SJCRH30 (cell line): ENCODE measurements at regions not wholly inside any gene's neighbourhood (a gene's known extent, or its start where the extent isn't known, plus 50 kb on each side); places are given as distances from the start of the nearest gene placed in this dataset.
A peak's percentile ranks its signal among the peaks of the same experiment; 100 is the strongest.

Experiments used
- DNase-seq, 2 experiments: peaks; one replicate each; pipeline ENCODE4 v3.0.0-alpha.2; 2015 to 2020
- H3K27ac ChIP-seq: fragments of 250-450 bp; sonication (Bioruptor Pico); 2 replicates; pipeline ENCODE4 v1.5.1; 2020; ENCODE audit warnings: mild to moderate bottlenecking, moderate library complexity
- H3K27me3 ChIP-seq: fragments of 250-450 bp; sonication (Bioruptor Pico); 2 replicates; pipeline ENCODE4 v1.5.1; 2020; ENCODE audit warnings: mild to moderate bottlenecking, moderate library complexity
- H3K36me3 ChIP-seq: fragments of 250-450 bp; sonication (Bioruptor Pico); 2 replicates; pipeline ENCODE4 v1.5.1; 2020; ENCODE audit warnings: mild to moderate bottlenecking, moderate library complexity
- H3K4me1 ChIP-seq: fragments of 250-450 bp; sonication (Bioruptor Pico); 2 replicates; pipeline ENCODE4 v1.5.1; 2020; ENCODE audit warnings: mild to moderate bottlenecking, moderate library complexity
- H3K4me3 ChIP-seq: fragments of 250-450 bp; sonication (Bioruptor Pico); 2 replicates; pipeline ENCODE4 v1.5.1; 2020; ENCODE audit warnings: mild to moderate bottlenecking, moderate library complexity
- H3K9me3 ChIP-seq: fragments of 250-450 bp; sonication (Bioruptor Pico); replicated peaks from 2 replicates; pipeline ENCODE4 v1.5.1; 2020; ENCODE audit warnings: mild to moderate bottlenecking, moderate library complexity

DNA sequence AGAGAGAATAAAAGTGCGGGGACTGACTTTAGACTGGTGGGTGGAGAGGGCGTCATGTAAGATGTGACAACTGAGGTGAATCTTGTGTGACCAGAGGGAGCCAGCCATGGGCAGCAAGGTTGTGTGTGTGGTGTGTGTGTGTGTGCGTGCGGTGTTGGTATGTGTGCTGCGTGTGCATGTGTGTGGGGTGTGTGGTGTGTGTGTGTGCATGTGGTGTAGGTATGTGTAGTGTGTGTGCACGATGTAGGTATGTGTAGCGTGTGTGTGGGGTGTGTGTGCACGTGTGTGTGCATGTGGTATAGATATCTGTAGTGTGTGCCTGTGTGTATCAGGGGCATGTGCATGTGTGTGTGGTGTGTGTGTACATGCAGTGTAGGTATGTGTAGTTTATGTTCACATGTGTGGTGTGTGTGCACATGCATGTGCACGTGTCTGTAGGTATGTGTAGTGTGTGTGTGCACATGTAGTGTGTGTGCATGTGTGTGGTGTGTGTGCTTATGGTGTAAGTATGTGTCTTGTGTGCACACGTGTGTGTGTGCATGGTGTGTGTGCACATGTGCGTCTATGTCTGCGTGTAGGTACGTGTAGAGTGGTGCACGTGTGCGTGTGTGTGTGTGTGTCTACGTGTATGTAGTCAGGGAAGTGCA lies 312.3 kb upstream of the MKI67 start:
- Histone ChIP-seq H3K36me3 (no peaks in the 10 kb centered on the region), H3K9me3 (no peaks in the 10 kb centered on the region), H3K4me1 (no peaks in the 10 kb centered on the region), H3K27me3 (no peaks in the 10 kb centered on the region), H3K4me3 (no peak overlapping the region), H3K27ac (no peak overlapping the region)
- DNase-seq = no peak

- Histone ChIP-seq H3K9me3 (no peaks in the 10 kb centered on the region), H3K27ac (no peak overlapping the region), H3K4me1 (no peaks in the 10 kb centered on the region), H3K27me3 (no peaks in the 10 kb centered on the region), H3K4me3 (no peak overlapping the region), H3K36me3 (no peaks in the 10 kb centered on the region)
- no peak for DNase-seq
These were observed 314.4 kb upstream of the MKI67 start for GRCh38 chr10:128440513-128441160.

- H3K36me3 ChIP-seq = no peaks in the 10 kb centered on the region
- no peak for DNase-seq
- no peaks in the 10 kb centered on the region for H3K27me3 ChIP-seq
- no peaks in the 10 kb centered on the region for H3K9me3 ChIP-seq
- H3K27ac ChIP-seq = no peak overlapping the region
- no peaks in the 10 kb centered on the region for H3K4me1 ChIP-seq
- no peak overlapping the region for H3K4me3 ChIP-seq
These were observed 317.8 kb upstream of the MKI67 start for GRCh38 chr10:128443925-128444518.

DNA sequence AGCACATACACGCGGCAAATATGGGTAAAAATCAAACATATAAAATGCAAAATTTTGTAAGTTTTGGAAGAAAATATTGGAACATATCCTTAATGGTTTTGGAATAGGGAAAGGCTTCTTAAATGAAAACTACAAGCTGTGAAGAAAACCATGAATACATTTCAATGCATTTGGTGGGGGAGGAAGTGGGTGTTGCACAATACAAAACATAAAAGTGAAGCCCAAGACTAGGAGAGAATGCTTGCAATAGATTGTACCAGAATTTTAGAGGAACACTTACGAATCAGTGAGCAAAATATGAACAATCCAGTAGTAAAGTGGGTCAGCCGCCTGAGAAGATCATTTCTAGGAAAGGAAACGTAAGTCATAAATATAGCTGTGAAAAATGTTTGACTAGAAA lies 322.6 kb upstream of the MKI67 start:
- no peak for DNase-seq
- Histone ChIP-seq H3K4me1 (no peaks in the 10 kb centered on the region), H3K9me3 (no peaks in the 10 kb centered on the region), H3K4me3 (no peak overlapping the region), H3K36me3 (no peaks in the 10 kb centered on the region), H3K27me3 (no peaks in the 10 kb centered on the region), H3K27ac (no peak overlapping the region)

GRCh38 chr10:128451879-128452278 lies 325.7 kb upstream of the MKI67 start:
- no peak overlapping the region for H3K27ac ChIP-seq
- H3K36me3 ChIP-seq = no peaks in the 10 kb centered on the region
- no peaks in the 10 kb centered on the region for H3K27me3 ChIP-seq
- H3K4me1 ChIP-seq = no peaks in the 10 kb centered on the region
- no peaks in the 10 kb centered on the region for H3K9me3 ChIP-seq
- no peak overlapping the region for H3K4me3 ChIP-seq
- no peak for DNase-seq

DNA sequence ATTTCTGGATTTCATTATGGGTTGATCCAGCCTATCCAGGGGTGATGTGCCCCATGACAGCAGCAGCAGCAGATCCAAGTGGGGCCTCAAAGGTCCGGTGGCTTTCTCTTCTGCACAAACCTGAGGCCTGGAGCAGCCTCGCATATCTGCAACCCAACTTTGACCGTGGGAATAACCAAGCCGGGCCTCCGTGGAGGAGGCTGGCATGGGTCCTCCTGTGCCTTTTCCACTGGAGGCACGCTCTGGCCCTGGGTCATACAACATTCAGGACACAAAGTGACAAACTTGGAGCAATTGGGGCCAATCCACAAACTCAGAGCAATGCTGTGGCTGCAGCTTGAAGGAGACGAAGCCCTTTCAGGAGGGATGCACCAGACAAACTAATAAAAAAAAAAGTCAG lies 330.0 kb upstream of the MKI67 start:
- no peaks in the 10 kb centered on the region for H3K27me3 ChIP-seq
- H3K9me3 ChIP-seq = no peaks in the 10 kb centered on the region
- no peak overlapping the region for H3K4me3 ChIP-seq
- no peaks in the 10 kb centered on the region for H3K36me3 ChIP-seq
- no peaks in the 10 kb centered on the region for H3K4me1 ChIP-seq
- no peak for DNase-seq
- no peak overlapping the region for H3K27ac ChIP-seq

DNA sequence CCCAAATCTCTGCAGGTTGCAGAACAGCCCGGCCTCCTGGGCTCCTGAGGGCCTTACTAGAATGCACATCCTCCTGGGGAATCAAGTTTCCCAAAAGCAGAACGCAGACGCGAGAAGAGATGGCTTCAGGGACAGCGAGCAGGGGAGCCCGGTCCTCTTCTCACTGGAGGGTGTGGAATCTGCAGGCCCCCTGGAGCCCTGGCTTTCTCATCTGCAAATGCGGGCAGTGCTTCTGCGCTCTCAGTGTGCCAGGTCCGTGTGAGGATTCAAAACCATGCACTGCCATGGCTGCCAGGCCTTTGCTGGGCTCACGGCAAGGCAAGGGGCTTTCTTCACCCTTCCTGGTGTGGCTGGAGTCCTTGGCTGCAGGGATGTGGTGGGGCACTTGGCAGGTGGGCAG lies 330.9 kb upstream of the MKI67 start:
- Histone ChIP-seq H3K27ac (no peak overlapping the region), H3K36me3 (no peaks in the 10 kb centered on the region), H3K9me3 (no peaks in the 10 kb centered on the region), H3K4me1 (no peaks in the 10 kb centered on the region), H3K4me3 (no peak overlapping the region), H3K27me3 (no peaks in the 10 kb centered on the region)
- DNase-seq = no peak

DNA sequence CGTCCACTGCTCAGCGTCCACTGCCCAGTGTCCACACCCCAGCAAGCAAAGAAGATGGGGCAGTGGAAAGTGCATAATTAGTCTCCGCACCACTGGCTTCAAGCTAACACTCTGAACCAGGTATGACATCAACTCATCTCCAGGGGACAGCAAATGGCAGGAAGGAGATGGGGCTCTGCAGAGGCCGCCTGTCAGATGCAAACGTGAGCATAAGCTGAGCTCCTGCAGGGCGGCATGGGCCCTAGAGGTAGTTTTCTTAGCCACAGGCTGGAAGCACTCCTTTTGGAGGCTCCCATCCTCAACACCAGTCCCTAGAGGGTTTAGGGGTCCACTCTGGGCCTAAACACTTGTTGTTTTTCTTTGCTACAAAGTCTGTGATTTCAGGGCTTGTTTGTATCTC lies 335.8 kb upstream of the MKI67 start:
- no peaks in the 10 kb centered on the region for H3K4me1 ChIP-seq
- DNase-seq = no peak
- H3K27me3 ChIP-seq = no peaks in the 10 kb centered on the region
- no peak overlapping the region for H3K4me3 ChIP-seq
- no peak overlapping the region for H3K27ac ChIP-seq
- H3K36me3 ChIP-seq = no peaks in the 10 kb centered on the region
- no peaks in the 10 kb centered on the region for H3K9me3 ChIP-seq

- Histone ChIP-seq H3K4me3 (no peak overlapping the region), H3K27me3 (no peaks in the 10 kb centered on the region), H3K9me3 (no peaks in the 10 kb centered on the region), H3K36me3 (no peaks in the 10 kb centered on the region), H3K27ac (no peak overlapping the region), H3K4me1 (no peaks in the 10 kb centered on the region)
- no peak for DNase-seq
These were observed 336.6 kb upstream of the MKI67 start for GRCh38 chr10:128462844-128463243.

DNA sequence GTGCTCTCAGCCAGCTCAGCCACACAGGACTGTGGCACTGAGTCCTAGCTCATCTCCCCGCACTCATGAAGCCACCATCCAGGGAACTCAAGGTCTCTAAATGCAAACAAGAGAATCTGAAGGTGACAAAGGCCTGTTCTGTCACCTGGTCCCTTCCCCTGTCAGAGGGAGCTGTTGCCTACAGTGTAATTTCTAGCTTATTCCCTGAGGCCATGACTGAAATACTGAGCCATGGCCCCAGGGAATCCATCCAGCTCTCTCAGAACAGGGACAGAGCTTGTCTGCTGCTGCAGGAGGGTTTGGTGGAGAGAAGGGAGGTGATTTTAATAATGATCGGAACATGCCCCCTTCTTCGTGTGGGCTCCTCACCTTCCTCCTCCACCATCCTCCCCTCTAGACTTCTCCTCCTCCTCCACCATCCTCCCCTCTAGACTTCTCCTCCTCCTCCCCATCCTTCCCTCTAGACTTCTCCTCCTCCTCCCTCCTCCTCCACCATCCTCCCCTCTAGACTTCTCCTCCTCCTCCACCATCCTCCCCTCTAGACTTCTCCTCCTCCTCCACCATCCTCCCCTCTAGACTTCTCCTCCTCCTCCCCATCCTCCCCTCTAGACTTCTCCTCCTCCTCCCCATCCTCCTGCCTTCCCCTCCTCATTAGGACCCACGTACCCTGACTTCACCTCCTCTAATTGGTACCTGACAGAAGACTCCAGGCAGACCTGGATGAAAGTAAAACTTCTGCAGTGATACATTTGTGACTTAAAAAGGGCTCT lies 338.0 kb upstream of the MKI67 start:
- no peaks in the 10 kb centered on the region for H3K9me3 ChIP-seq
- H3K27me3 ChIP-seq = no peaks in the 10 kb centered on the region
- no peaks in the 10 kb centered on the region for H3K36me3 ChIP-seq
- H3K4me1 ChIP-seq = no peaks in the 10 kb centered on the region
- peak; percentile 44 to 49 for DNase-seq
- no peak overlapping the region for H3K27ac ChIP-seq
- no peak overlapping the region for H3K4me3 ChIP-seq

GRCh38 chr10:128465697-128466096 lies 339.5 kb upstream of the MKI67 start:
- DNase-seq = no peak
- H3K27ac ChIP-seq = no peak overlapping the region
- H3K4me3 ChIP-seq = no peak overlapping the region
- no peaks in the 10 kb centered on the region for H3K4me1 ChIP-seq
- H3K27me3 ChIP-seq = no peaks in the 10 kb centered on the region
- H3K36me3 ChIP-seq = no peaks in the 10 kb centered on the region
- no peaks in the 10 kb centered on the region for H3K9me3 ChIP-seq

DNA sequence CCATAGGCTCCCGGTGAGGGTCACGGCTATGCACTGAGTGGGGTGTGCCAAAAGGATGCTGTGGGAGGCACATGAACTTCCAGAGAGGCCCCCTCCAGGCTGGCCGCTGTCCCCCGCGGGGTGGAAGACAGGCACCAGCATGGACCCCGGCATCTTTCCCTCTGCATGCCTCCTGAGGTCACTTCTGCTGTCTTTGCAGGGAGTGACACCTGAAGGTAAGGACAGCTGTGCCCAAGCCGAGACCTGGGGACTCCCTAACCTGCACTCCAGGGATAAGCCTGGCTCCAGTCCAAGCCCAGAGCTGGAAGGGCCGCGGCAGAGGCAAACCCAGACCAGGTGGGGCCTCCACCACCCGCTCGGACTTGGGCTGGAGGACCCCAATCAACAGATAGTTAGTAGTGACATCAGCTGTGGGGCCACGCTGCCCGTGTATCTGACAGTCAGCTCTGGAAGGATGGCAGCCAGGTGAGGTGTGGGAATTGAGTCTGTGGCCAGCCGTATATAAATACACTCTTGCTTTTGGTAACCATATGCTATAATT lies 340.7 kb upstream of the MKI67 start:
- Histone ChIP-seq H3K4me1 (no peaks in the 10 kb centered on the region), H3K9me3 (no peaks in the 10 kb centered on the region), H3K36me3 (no peaks in the 10 kb centered on the region), H3K4me3 (no peak overlapping the region), H3K27me3 (no peaks in the 10 kb centered on the region), H3K27ac (no peak overlapping the region)
- no peak for DNase-seq

- H3K9me3 ChIP-seq = no peaks in the 10 kb centered on the region
- no peak overlapping the region for H3K27ac ChIP-seq
- H3K36me3 ChIP-seq = no peaks in the 10 kb centered on the region
- no peak overlapping the region for H3K4me3 ChIP-seq
- no peak for DNase-seq
- no peaks in the 10 kb centered on the region for H3K27me3 ChIP-seq
- no peaks in the 10 kb centered on the region for H3K4me1 ChIP-seq
These were observed 342.2 kb upstream of the MKI67 start for GRCh38 chr10:128468462-128468861.

DNA sequence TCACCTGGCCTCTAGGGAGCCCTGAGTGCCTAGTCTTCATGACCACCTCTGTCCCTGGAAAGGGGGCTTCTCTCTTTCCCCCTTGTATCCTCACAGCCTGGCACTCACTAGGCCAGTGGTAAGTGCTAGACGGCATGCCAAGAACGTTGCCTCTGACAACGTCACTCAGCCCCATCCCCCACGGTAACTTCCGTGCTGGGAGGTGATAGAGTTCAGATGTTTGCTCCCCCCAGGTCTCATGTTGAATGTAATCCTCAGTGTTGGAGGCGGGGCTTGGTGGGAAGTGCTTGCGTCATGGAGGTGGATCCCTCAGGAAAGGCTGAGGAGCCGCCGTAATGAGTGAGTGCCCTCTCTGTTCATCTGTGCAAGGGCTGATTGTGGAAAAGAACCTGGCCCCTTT lies 343.3 kb upstream of the MKI67 start:
- H3K4me1 ChIP-seq = no peaks in the 10 kb centered on the region
- no peak overlapping the region for H3K4me3 ChIP-seq
- H3K36me3 ChIP-seq = no peaks in the 10 kb centered on the region
- DNase-seq = no peak
- H3K27me3 ChIP-seq = no peaks in the 10 kb centered on the region
- H3K9me3 ChIP-seq = no peaks in the 10 kb centered on the region
- H3K27ac ChIP-seq = no peak overlapping the region

DNA sequence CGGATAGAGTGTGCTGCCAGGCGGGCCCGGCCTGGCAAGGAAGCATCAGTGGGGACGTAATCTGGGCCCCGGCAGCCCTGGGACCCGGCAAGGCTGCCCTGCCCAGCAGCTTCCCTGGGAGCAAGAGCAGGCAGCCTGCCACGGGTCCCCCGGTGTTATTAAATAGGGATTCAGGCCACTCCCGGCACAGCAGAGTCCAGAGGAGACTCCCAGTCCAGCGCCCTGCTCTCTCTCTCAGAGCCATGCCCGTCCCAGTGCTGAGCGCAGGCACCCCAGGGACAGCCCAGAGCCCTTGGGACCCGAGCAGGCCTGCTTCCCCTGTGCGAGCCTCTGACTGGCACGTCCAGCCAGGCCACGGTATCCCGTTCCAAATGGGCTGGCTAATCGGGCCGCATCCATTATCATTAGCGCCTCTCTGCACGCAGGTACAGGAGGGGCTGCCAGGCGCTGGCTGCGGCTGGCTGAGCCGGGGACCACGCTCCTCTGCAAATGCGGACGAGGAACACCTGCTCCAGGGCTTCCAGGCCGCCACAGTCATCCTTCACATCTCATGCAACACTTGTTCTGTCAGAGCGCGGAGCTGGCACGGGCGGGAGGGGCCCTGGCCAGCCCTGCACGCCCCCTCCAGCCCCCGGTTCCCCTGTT lies 344.2 kb upstream of the MKI67 start:
- no peaks in the 10 kb centered on the region for H3K27me3 ChIP-seq
- no peak overlapping the region for H3K27ac ChIP-seq
- H3K36me3 ChIP-seq = no peaks in the 10 kb centered on the region
- no peak for DNase-seq
- no peaks in the 10 kb centered on the region for H3K4me1 ChIP-seq
- H3K4me3 ChIP-seq = no peak overlapping the region
- no peaks in the 10 kb centered on the region for H3K9me3 ChIP-seq
